ENCODE measurements at regions not wholly inside any gene's neighbourhood (a gene's known extent, or its start where the extent isn't known, plus 50 kb on each side); places are given as distances from the start of the nearest gene placed in this dataset.

- ChIA-PET POLR2A (no interaction called here), CTCF (no interaction called here)
- Histone ChIP-seq H3K4me1 (ENCODE audit: control insufficient read depth, insufficient read depth, low read length) (no peaks in the 10 kb centered on the region), H3K36me3 (ENCODE audit: control insufficient read depth in 2 of 2, insufficient read depth in 1 of 2, low read length in 2 of 2) (no peaks in the 10 kb centered on the region), H3K9me3 (ENCODE audit: control insufficient read depth, insufficient read depth, low read depth, low read length) (no peaks in the 10 kb centered on the region), H3K4me3 (ENCODE audit: low read depth, low read length) (no peak overlapping the region), H3K27ac (ENCODE audit: extremely low read depth, low read depth, low read length) (no peak overlapping the region)
- TF ChIP-seq TRIM28 (IDR thresholded peaks at IDR 0.05; ENCODE audit: borderline replicate concordance, low read length) (no peak), PRDM10 (tag by site-specific recombination; IDR thresholded peaks at IDR 0.05) (no peak), ZNF621 (tag by site-specific recombination; IDR thresholded peaks at IDR 0.05) (no peak), ZNF23 (tag by site-specific recombination; IDR thresholded peaks at IDR 0.05; ENCODE audit: borderline replicate concordance) (no peak), ZEB2 (tag by site-specific recombination; IDR thresholded peaks at IDR 0.05) (no peak), SCRT1 (tag by site-specific recombination; IDR thresholded peaks at IDR 0.05; ENCODE audit: borderline replicate concordance) (no peak)
Measured at GRCh38 chr9:103514767-103515166, 519.6 kb downstream of the CYLC2 start.

GRCh38 chr9:103522409-103522808 is 527.3 kb downstream of the CYLC2 start:
- Histone ChIP-seq H3K27ac (ENCODE audit: extremely low read depth, low read depth, low read length) (no peak overlapping the region), H3K4me1 (ENCODE audit: control insufficient read depth, insufficient read depth, low read length) (no peaks in the 10 kb centered on the region), H3K4me3 (ENCODE audit: low read depth, low read length) (no peak overlapping the region), H3K36me3 (ENCODE audit: control insufficient read depth in 2 of 2, insufficient read depth in 1 of 2, low read length in 2 of 2) (no peaks in the 10 kb centered on the region), H3K9me3 (ENCODE audit: control insufficient read depth, insufficient read depth, low read depth, low read length) (no peaks in the 10 kb centered on the region)
- no peak for TF ChIP-seq ZNF792 (tag by site-specific recombination; IDR thresholded peaks at IDR 0.05)
- no peak for TF ChIP-seq SP3 (tag by site-specific recombination; IDR thresholded peaks at IDR 0.05)
- TF ChIP-seq ZNF473 (tag by site-specific recombination; IDR thresholded peaks at IDR 0.05), result no peak
- TF ChIP-seq ZNF600 (tag by site-specific recombination; IDR thresholded peaks at IDR 0.05), result no peak
- no peak for TF ChIP-seq PRDM4 (tag by site-specific recombination; IDR thresholded peaks at IDR 0.05)
- TF ChIP-seq ZNF350 (tag by site-specific recombination; IDR thresholded peaks at IDR 0.05), result no peak
- no peak for TF ChIP-seq KLF7 (tag by site-specific recombination; IDR thresholded peaks at IDR 0.05; ENCODE audit: borderline replicate concordance)
- no peak for TF ChIP-seq KLF8 (tag by site-specific recombination; IDR thresholded peaks at IDR 0.05)
- no peak for TF ChIP-seq ZNF37A (tag by site-specific recombination; IDR thresholded peaks at IDR 0.05)
- TF ChIP-seq TRIM28 (IDR thresholded peaks at IDR 0.05; ENCODE audit: borderline replicate concordance, low read length), result no peak
- TF ChIP-seq WT1 (tag by site-specific recombination; IDR thresholded peaks at IDR 0.05), result no peak
- no peak for TF ChIP-seq ZNF777 (tag by site-specific recombination; IDR thresholded peaks at IDR 0.05; ENCODE audit: borderline replicate concordance)
- TF ChIP-seq OVOL3 (tag by site-specific recombination; IDR thresholded peaks at IDR 0.05), result no peak
- no peak for TF ChIP-seq ZNF654 (tag by site-specific recombination; IDR thresholded peaks at IDR 0.05; ENCODE audit: low read depth)
- no peak for TF ChIP-seq ZSCAN5A (tag by site-specific recombination; IDR thresholded peaks at IDR 0.05)
- no peak for TF ChIP-seq ZNF624 (tag by site-specific recombination; IDR thresholded peaks at IDR 0.05)
- TF ChIP-seq ZNF580 (tag by site-specific recombination; IDR thresholded peaks at IDR 0.05), result no peak
- CTCF ChIA-PET, result no interaction called here
- POLR2A ChIA-PET, result no interaction called here
